Peyer's patch (tissue), 4 donors: ENCODE measurements at regions not wholly inside any gene's neighbourhood (a gene's known extent, or its start where the extent isn't known, plus 50 kb on each side); places are given as distances from the start of the nearest gene placed in this dataset.

Experiments
- CTCF ChIP-seq, 6 experiments: fragments of 450-650 bp in 4 of 6; fragments of 200-600 bp in 2 of 6; sonication (generic) in 1 of 6; IDR thresholded peaks; one replicate each; pipeline ENCODE4 v1.5.1; 2017 to 2019; ENCODE audit warnings: antibody characterized with exemption in 6 of 6, mild to moderate bottlenecking in 3 of 6, moderate library complexity in 1 of 6
- POLR2A ChIP-seq, 2 donors: fragments of 450-650 bp; IDR thresholded peaks; one replicate each; pipeline ENCODE4 v1.5.1; 2017; ENCODE audit warnings: antibody characterized with exemption in 2 of 2, mild to moderate bottlenecking in 2 of 2, moderate library complexity in 2 of 2

GRCh38 chr6:170082531-170083187 is 208.2 kb downstream of the DLL1 start:
- no peak for TF ChIP-seq CTCF (IDR thresholded peaks at IDR 0.05)
- no peak for TF ChIP-seq POLR2A (IDR thresholded peaks at IDR 0.05)
